ENCODE measurements at regions not wholly inside any gene's neighbourhood (a gene's known extent, or its start where the extent isn't known, plus 50 kb on each side); places are given as distances from the start of the nearest gene placed in this dataset.

- no peaks in the 10 kb centered on the region for H3K36me3 ChIP-seq (ENCODE audit: control insufficient read depth in 1 of 2, insufficient read depth in 2 of 2, low read length in 2 of 2)
- H3K9ac ChIP-seq (ENCODE audit: low read length) = no peak overlapping the region
- H2BK12ac ChIP-seq (ENCODE audit: low read length) = no peak overlapping the region
- WGBS (ENCODE audit: extremely low coverage, insufficient coverage, insufficient read length) = no CpG with 5 or more reads among the region's 4 CpGs
- no peak overlapping the region for H3K4me3 ChIP-seq (ENCODE audit: low read depth, low read length)
- H2AFZ ChIP-seq (ENCODE audit: insufficient read depth, low read length, poor library complexity) = no peak overlapping the region
- H4K91ac ChIP-seq (ENCODE audit: low read depth, low read length) = no peak overlapping the region
- H3K4ac ChIP-seq (ENCODE audit: low read depth, low read length) = no peak overlapping the region
- H3K27me3 ChIP-seq (ENCODE audit: insufficient read depth, low read length) = no peaks in the 10 kb centered on the region
- H4K12ac ChIP-seq (ENCODE audit: low read depth, low read length) = no peak overlapping the region
- no peak overlapping the region for H2BK5ac ChIP-seq (ENCODE audit: low read depth, low read length, poor library complexity)
- no peak for DNase-seq
- H3K23ac ChIP-seq (ENCODE audit: low read length) = no peak overlapping the region
- no peak overlapping the region for H2AK5ac ChIP-seq (ENCODE audit: low read length)
- H3K14ac ChIP-seq (ENCODE audit: low read length) = no peak overlapping the region
- H3K4me2 ChIP-seq (ENCODE audit: low read length) = no peak overlapping the region
- H3K4me1 ChIP-seq (ENCODE audit: control insufficient read depth in 1 of 2, insufficient read depth in 2 of 2, low read length in 2 of 2) = peaks cover 2 to 6% of the 10 kb centered on the region in 2 experiments
- no peaks in the 10 kb centered on the region for H3K79me1 ChIP-seq (ENCODE audit: low read length)
- H2BK120ac ChIP-seq (ENCODE audit: insufficient read depth, low read length, poor library complexity) = no peak overlapping the region
- no peak overlapping the region for H4K8ac ChIP-seq (ENCODE audit: low read depth, low read length)
- H3K79me2 ChIP-seq (ENCODE audit: control insufficient read depth, insufficient read depth, low read length, poor library complexity) = no peaks in the 10 kb centered on the region
- no peak overlapping the region for H3K27ac ChIP-seq (ENCODE audit: low read depth, low read length)
- H3K9me3 ChIP-seq (ENCODE audit: insufficient read depth, low read depth, low read length) = no peaks in the 10 kb centered on the region
- no peak overlapping the region for H3K18ac ChIP-seq (ENCODE audit: low read length)
Measured at GRCh38 chr11:112847568-112847967, 113.7 kb upstream of the NCAM1 start.

GRCh38 chr11:112852143-112852866 lies 108.9 kb upstream of the NCAM1 start:
- Histone ChIP-seq H4K12ac (ENCODE audit: low read depth, low read length) (no peak overlapping the region), H3K9me3 (ENCODE audit: insufficient read depth, low read depth, low read length) (no peaks in the 10 kb centered on the region), H3K18ac (ENCODE audit: low read length) (no peak overlapping the region), H3K36me3 (ENCODE audit: control insufficient read depth in 1 of 2, insufficient read depth in 2 of 2, low read length in 2 of 2) (no peaks in the 10 kb centered on the region), H3K23ac (ENCODE audit: low read length) (no peak overlapping the region), H2AFZ (ENCODE audit: insufficient read depth, low read length, poor library complexity) (no peak overlapping the region), H3K4me3 (ENCODE audit: low read depth, low read length) (no peak overlapping the region), H3K14ac (ENCODE audit: low read length) (no peak overlapping the region), H3K9ac (ENCODE audit: low read length) (no peak overlapping the region), H2BK12ac (ENCODE audit: low read length) (no peak overlapping the region), H3K4me1 (ENCODE audit: control insufficient read depth in 1 of 2, insufficient read depth in 2 of 2, low read length in 2 of 2) (no peaks in the 10 kb centered on the region), H4K8ac (ENCODE audit: low read depth, low read length) (no peak overlapping the region), H3K27ac (ENCODE audit: low read depth, low read length) (no peak overlapping the region), H3K27me3 (ENCODE audit: insufficient read depth, low read length) (no peaks in the 10 kb centered on the region), H3K79me1 (ENCODE audit: low read length) (no peaks in the 10 kb centered on the region), H4K91ac (ENCODE audit: low read depth, low read length) (no peak overlapping the region), H2BK5ac (ENCODE audit: low read depth, low read length, poor library complexity) (no peak overlapping the region), H3K4ac (ENCODE audit: low read depth, low read length) (no peak overlapping the region), H3K4me2 (ENCODE audit: low read length) (no peak overlapping the region), H2AK5ac (ENCODE audit: low read length) (no peak overlapping the region), H3K79me2 (ENCODE audit: control insufficient read depth, insufficient read depth, low read length, poor library complexity) (no peaks in the 10 kb centered on the region), H2BK120ac (ENCODE audit: insufficient read depth, low read length, poor library complexity) (no peak overlapping the region)
- no CpG with 5 or more reads among the region's 5 CpGs for WGBS (ENCODE audit: extremely low coverage, insufficient coverage, insufficient read length)
- no peak for DNase-seq

- no peak overlapping the region for H4K91ac ChIP-seq (ENCODE audit: low read depth, low read length)
- H3K4me2 ChIP-seq (ENCODE audit: low read length) = no peak overlapping the region
- no peaks in the 10 kb centered on the region for H3K79me2 ChIP-seq (ENCODE audit: control insufficient read depth, insufficient read depth, low read length, poor library complexity)
- H4K8ac ChIP-seq (ENCODE audit: low read depth, low read length) = no peak overlapping the region
- no peaks in the 10 kb centered on the region for H3K27me3 ChIP-seq (ENCODE audit: insufficient read depth, low read length)
- no peaks in the 10 kb centered on the region for H3K4me1 ChIP-seq (ENCODE audit: control insufficient read depth in 1 of 2, insufficient read depth in 2 of 2, low read length in 2 of 2)
- no peak overlapping the region for H3K18ac ChIP-seq (ENCODE audit: low read length)
- no peak overlapping the region for H3K4ac ChIP-seq (ENCODE audit: low read depth, low read length)
- H2AK5ac ChIP-seq (ENCODE audit: low read length) = no peak overlapping the region
- no peak overlapping the region for H2BK120ac ChIP-seq (ENCODE audit: insufficient read depth, low read length, poor library complexity)
- DNase-seq = no peak
- no peak overlapping the region for H3K14ac ChIP-seq (ENCODE audit: low read length)
- no peak overlapping the region for H2BK5ac ChIP-seq (ENCODE audit: low read depth, low read length, poor library complexity)
- no peak overlapping the region for H3K23ac ChIP-seq (ENCODE audit: low read length)
- no CpG with 5 or more reads among the region's 4 CpGs for WGBS (ENCODE audit: extremely low coverage, insufficient coverage, insufficient read length)
- no peak overlapping the region for H2BK12ac ChIP-seq (ENCODE audit: low read length)
- no peak overlapping the region for H3K9ac ChIP-seq (ENCODE audit: low read length)
- H4K12ac ChIP-seq (ENCODE audit: low read depth, low read length) = no peak overlapping the region
- no peaks in the 10 kb centered on the region for H3K9me3 ChIP-seq (ENCODE audit: insufficient read depth, low read depth, low read length)
- no peaks in the 10 kb centered on the region for H3K36me3 ChIP-seq (ENCODE audit: control insufficient read depth in 1 of 2, insufficient read depth in 2 of 2, low read length in 2 of 2)
- H3K27ac ChIP-seq (ENCODE audit: low read depth, low read length) = no peak overlapping the region
- no peak overlapping the region for H2AFZ ChIP-seq (ENCODE audit: insufficient read depth, low read length, poor library complexity)
- no peaks in the 10 kb centered on the region for H3K79me1 ChIP-seq (ENCODE audit: low read length)
- H3K4me3 ChIP-seq (ENCODE audit: low read depth, low read length) = no peak overlapping the region
Measured at GRCh38 chr11:112856133-112856532, 105.1 kb upstream of the NCAM1 start.

- Histone ChIP-seq H3K4ac (ENCODE audit: low read depth, low read length) (no peak overlapping the region), H2BK12ac (ENCODE audit: low read length) (no peak overlapping the region), H3K27ac (ENCODE audit: low read depth, low read length) (no peak overlapping the region), H3K18ac (ENCODE audit: low read length) (no peak overlapping the region), H3K27me3 (ENCODE audit: insufficient read depth, low read length) (no peaks in the 10 kb centered on the region), H3K4me3 (ENCODE audit: low read depth, low read length) (no peak overlapping the region), H3K79me2 (ENCODE audit: control insufficient read depth, insufficient read depth, low read length, poor library complexity) (no peaks in the 10 kb centered on the region), H3K23ac (ENCODE audit: low read length) (no peak overlapping the region), H3K36me3 (ENCODE audit: control insufficient read depth in 1 of 2, insufficient read depth in 2 of 2, low read length in 2 of 2) (no peaks in the 10 kb centered on the region), H2AFZ (ENCODE audit: insufficient read depth, low read length, poor library complexity) (no peak overlapping the region), H2BK5ac (ENCODE audit: low read depth, low read length, poor library complexity) (no peak overlapping the region), H4K12ac (ENCODE audit: low read depth, low read length) (no peak overlapping the region), H2AK5ac (ENCODE audit: low read length) (no peak overlapping the region), H3K4me2 (ENCODE audit: low read length) (no peak overlapping the region), H4K91ac (ENCODE audit: low read depth, low read length) (no peak overlapping the region), H3K79me1 (ENCODE audit: low read length) (no peaks in the 10 kb centered on the region), H2BK120ac (ENCODE audit: insufficient read depth, low read length, poor library complexity) (no peak overlapping the region), H3K9me3 (ENCODE audit: insufficient read depth, low read depth, low read length) (no peaks in the 10 kb centered on the region), H3K9ac (ENCODE audit: low read length) (no peak overlapping the region), H3K14ac (ENCODE audit: low read length) (no peak overlapping the region), H4K8ac (ENCODE audit: low read depth, low read length) (no peak overlapping the region), H3K4me1 (ENCODE audit: control insufficient read depth in 1 of 2, insufficient read depth in 2 of 2, low read length in 2 of 2) (no peaks in the 10 kb centered on the region)
- no CpG with 5 or more reads among the region's 2 CpGs for WGBS (ENCODE audit: extremely low coverage, insufficient coverage, insufficient read length)
- DNase-seq = no peak
Measured at GRCh38 chr11:112856591-112856990, 104.6 kb upstream of the NCAM1 start.

All from trophoblast cell (in vitro differentiated cells and primary cell).